Fibroblast of skin of left quadriceps (primary cell): ENCODE measurements at regions not wholly inside any gene's neighbourhood (a gene's known extent, or its start where the extent isn't known, plus 50 kb on each side); places are given as distances from the start of the nearest gene placed in this dataset.

ENCODE experiments used
- DNase-seq, 2 experiments: peaks; one replicate each; pipeline ENCODE4 v3.0.0-alpha.2; 2013; ENCODE audit warnings: low read depth in 2 of 2

DNA sequence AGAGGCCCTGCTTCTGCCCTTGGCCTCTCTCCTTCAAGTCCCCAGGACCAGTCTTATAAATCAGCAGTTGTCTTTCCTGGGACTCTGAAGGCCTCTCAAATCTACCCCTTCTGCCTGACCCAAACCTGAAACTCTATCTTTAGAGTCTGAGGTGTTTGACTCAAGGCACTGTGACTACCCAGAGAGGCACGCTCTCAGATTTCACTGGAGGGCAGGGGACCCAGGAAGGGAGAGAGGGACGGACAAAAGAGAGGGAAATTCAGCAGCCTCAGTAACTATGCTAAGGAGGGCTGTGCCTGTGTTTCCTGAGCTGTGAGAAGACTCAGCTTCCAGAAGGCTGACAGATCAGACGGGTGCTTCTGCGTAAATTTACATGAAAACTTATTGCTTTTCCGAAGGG lies 217.8 kb downstream of the HAUS1 start:
- no peak for DNase-seq

DNA sequence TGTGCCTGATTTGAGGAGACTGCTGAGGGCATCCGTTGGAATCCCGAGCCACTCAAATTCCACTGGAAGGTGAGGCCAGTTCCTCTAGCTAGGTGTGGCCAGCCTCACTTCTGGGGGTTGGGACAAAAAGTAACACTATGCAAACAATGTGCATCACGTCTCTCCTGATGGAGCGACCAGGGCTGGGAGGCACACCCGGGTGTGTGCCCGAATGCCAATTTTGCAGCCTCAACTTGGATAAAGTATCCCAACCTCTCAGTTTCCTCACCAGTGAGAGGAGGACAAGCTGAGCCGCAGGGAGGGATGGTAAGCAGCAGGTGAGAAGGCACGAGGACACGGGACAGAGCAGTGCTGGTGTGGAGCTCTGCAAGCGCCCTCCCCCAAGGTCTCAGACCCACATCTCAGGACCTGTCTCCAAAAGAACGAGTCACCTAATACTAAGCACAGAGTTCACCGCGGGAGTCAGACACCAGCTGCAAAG lies 218.3 kb downstream of the HAUS1 start:
- DNase-seq, result no peak

DNA sequence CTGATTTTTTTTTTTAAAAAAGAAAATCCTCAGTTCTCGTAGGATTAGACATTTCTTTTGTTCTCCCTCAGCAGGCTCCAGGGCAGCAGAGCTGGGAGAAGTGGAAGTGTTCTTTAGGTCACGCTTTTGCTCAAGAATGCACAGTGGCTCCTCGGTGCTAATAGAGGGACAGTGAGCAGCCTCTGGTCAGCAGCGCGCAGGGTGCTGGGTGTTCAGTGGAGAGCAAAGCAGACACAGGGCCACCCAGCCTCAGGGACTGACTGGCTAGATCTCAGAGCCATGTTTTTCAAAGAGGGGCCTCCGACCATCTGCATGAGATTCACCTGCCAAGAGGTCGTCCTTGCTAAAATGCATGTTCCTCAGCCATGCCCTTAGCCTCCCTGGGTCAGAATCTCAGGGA lies 218.8 kb downstream of the HAUS1 start:
- DNase-seq, result no peak

DNA sequence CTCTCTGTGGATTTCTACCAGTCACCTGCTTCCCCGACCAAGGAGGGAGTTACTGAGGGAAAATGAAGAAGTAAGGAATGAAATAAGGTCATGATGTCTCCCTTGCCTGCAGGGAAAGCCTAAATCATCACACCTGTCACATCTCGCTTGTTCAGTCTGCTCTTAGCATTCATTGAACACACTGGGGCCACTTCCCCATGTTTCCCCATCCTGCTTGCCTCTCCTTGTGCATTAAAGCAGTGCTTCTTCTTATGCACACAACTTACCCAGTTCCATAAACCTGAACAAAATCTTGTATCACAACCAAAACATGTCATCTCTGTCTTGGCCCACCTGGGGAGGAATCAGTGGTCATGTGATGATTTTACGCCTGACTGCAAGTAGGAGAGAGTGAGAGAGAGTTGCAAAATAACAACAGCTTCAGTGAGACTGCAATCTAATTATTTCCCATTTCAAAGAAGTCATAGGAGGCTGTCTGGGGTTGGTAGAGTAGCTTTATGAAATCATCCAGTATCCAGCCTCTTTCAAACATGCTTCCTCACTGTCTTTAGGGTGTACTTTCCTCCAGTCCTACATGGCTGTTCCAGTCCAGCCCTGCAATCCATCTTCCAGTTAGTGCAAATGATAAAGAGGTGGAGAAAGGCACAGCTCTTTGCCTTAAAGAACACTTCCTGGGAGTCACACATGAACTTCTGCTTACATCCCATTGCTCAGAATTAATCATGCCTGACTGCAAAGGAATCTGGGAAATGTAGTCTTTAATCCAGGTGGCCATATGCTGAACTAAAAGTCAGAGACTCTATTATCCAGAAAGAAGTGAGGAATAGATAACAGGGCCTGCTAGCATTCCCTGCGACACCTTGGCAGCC lies 220.1 kb downstream of the HAUS1 start:
- peak; percentile 25 to 28 for DNase-seq

DNA sequence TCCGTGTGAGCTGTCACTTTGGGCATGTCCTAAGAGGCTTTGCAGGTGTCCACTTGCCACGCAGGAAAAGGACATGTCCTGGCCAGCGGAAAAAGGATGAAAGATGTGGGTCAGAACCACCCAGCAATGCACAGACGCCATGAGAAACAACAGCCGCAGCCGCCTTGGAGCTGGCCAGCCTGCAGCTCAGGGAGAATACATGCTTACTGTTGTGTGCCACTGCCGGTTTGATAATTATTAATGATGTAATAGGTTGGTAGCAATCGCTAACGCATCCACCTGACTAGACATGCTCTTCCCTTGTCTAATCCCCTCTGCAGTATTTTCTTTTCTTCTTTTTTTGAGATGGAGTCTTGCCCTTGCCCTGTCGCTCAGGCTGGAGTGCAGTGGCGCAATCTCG lies 221.7 kb downstream of the HAUS1 start:
- no peak for DNase-seq

DNA sequence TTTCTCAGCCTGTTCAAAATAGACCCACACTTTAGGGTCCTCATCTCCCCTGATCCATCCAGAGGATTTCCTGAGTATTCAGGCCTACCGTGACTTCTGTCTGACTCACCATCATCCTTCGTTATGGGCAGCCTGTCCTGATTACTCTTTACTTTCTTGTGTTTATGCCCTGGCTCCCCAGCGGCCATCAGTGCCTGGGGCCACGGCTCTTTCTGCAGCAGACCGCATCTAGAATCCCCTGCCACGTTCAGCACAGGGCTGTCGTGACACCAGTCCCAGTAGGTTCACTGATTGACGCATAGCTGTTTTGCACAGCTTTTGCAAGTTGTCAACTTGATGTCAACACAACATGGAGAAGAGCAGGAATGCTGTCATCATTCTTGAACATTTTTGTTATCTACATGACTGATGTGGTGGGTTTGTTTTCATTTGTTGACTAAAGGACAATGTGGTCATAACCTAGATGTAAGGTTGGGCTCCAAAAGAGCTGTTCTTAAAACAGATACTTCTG lies 225.6 kb downstream of the HAUS1 start:
- no peak for DNase-seq

DNA sequence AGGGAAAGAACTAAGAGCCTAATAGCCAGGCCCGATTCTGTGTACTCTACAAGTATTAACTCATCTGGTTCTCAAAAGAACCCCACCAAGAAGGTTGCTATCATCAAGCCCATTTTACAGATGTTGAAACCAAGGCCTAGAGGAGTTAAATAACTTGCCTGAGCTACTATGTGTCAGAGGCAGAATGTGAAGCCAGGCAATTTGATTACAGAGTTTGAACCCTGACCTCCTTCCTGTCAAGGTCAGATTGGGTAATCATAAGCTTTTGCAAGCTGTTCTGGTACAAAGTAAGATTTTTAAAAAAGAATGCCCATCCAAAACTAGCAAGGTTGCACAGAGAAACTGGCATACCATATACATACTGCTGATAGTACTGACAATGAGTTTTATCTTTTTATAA lies 227.1 kb downstream of the HAUS1 start:
- DNase-seq, result no peak

DNA sequence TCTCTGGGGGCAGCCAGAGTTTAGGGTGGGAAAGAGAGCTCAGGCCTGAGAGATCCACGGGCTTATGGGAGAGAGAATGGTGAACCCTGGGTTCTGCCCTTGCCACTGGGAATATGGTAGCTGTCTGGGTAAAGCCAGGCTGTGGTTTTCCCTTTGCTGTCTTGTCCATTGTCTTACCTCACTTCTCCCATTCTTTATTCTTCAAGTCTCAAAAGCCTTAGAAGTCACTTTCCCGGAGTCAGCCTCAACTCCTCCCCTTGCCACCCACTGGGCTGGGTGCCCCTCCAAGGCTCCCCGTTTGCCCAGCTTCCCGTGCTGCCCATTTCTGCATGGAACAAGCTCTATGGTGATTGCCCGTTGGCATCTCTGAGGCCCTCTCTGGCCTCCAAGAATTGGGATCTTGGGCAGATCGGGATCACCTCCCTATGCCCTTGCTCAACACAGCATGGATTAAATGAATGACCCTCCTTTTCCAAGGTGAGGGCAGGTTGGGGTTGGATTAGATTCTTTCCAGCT lies 228.2 kb downstream of the HAUS1 start:
- no peak for DNase-seq

DNA sequence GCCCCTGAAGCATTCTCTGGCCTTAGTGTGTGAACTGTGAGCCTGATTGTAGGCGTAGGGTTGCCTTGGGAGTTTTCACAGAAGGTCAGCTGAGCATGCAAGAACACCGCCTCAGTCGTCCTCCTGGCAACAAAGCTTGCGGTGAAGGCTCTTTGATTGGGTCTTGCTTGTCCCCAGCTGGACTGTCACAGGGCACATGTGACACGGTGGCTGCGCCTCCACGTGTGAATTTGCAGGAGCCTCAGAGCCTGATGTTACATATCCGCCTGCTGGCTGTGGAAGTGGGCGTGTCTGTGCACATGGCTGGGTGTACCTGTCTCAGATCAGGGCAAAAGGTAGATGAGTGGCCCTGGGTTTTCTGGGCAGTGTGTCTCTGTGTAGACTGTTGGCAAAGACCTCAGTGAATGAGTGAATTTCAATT lies 228.7 kb downstream of the HAUS1 start:
- no peak for DNase-seq

DNA sequence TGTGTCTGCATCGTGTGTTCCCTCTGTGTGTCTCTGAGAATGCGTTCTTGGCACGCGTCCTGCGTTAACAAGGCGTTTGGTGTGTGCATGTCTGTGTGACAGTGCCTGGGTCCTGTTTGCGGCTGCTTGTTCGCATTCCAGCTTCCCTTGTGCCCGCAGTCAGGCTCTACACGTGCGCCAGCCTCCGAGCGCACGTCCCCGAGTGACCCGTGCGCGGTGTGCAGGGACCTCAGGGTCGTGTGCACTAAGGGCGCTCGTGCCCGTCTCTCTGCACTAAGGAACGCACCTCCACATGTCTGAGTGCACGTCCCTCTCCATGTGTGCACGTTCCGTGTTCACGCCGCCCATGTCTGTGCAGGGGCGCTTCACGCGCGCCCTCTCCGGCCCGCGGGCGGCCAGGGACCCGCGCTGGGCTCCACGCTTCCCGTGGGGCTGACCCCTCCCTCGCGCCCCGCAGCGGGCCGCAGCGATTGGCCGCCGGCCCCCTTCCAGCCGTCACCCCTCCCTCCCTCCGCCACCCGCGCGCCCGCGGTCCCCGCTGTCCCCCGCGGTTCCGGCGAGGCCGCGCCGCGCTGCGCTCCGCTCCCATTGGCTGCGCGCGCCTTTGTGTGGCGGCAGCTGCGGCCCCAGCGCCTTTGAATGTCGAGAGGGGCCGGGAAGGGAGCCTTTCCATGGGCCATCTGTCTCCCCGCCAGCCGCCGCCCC lies 229.4 kb downstream of the HAUS1 start:
- DNase-seq, result no peak

DNA sequence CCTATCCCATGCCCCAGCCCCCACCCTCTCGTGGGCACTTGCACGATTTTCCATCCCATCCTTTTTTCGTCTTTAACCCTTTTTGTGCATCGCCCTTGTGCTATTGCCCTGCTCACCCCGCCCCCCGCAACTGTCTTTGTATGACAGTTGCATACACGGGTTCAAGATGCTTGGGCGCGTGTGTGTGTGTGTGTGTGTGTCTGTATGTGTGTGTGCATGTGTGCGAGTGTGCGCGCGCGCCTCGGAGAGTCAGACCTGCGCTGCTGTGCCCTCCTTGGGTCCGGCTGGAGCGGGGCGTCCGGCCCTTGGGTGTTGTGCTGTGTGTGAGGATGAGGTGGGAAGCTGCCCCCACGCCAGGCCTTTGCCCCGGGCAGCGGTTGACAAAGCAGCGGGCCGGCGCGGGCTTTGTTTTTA lies 230.7 kb downstream of the HAUS1 start:
- no peak for DNase-seq

DNA sequence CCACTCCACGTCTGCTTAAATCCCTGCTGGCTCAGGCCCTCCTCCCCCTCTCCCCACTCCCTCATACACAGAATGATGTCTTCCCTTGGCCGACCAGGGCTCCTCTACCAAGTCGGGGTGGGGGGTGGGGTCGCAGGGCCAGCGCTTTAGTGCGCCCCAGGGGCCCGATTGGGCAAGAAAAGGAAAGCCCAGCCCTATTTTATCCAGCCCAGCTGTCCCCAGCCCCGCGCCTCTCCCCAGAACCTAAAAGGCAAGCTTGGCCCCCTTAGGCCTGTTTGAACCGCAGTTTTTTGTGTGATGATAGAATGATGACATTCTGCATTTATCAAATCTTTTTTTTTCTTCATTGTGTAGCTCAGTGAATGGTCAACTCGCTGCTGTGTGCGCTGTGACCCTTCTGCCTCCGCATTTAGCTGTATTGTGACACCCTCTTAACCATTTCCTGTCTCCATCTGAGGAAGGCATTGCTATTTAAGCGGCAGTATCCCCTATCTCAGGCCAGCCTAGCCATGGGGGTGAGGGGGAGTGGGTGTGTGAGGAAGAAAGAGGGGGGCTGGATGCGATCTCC lies 231.4 kb downstream of the HAUS1 start:
- DNase-seq, result no peak

DNA sequence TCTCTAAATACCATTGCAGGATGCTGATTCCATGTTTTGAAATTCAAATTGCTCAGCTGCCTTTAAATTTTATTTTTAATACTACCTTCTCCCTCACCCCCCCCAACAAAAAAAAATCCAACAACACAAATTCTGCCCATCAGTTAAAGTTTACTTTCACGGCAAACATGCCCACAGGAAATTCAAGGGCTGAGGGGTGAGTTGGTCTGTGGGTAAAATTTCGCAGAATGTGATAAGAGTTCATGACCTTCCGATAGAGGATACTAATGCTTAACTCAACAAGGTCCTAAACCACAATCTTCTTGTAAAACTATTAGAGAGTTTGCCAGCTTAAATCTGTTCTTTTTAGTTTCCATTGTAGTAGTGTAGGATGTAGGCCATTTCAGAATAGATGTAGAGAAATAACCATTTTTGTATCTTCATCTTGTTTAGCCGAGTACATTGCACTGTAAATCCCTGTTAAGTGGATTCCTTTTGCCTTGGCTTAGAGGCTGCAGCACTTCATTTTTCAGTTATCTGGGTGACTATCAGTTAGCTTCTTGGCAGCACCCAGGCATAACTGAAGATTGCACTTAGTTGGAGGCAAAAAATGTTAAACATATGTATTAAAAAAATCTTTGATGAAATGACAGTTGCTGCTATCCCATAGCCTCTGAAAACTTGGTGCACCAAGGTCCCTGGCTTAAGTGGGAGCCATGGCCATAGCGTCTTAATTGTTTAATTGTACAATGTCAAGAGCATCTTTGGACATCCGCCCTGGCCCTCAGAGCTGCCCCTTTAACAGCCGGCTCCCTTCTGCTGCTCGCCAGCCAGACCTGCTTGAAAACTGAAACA lies 232.3 kb downstream of the HAUS1 start:
- no peak for DNase-seq

DNA sequence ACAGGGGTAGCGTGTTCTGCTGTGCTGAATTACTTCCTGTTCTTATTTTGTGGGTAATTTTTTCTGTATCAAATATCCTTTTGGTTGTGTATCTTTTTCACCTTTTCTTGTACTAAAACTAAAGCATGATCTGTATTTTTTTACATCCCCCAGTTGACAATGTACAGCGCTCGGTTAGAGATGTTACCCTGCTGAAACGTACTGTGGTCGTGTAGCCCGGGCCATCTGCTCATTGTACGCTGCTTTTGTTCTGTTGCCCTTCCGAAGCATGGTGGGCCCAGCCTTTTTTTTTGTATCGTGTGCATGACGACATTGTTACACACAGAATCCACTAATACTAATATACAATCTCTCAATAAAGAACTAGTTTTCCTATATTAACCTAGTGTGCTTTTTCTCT lies 233.1 kb downstream of the HAUS1 start:
- no peak for DNase-seq

DNA sequence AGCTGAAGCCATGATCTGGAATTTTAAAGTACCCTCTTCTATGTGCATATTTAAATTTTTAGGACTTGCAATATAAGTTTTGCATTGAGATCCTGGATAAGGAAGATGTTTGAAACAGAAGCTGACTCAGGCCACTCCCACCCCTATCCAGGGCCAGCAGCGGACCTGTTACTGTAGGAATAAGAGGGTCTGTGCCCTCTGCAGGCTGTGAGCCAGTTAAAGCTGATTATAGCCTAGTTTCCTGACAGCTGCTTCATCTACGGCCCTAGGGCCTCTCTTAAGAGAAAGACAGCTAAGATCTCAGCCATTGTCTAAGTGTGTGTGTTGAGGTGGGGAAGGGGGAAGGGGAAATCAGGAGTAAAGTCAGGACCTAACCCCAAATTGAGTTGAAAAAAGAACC lies 234.0 kb downstream of the HAUS1 start:
- no peak for DNase-seq

DNA sequence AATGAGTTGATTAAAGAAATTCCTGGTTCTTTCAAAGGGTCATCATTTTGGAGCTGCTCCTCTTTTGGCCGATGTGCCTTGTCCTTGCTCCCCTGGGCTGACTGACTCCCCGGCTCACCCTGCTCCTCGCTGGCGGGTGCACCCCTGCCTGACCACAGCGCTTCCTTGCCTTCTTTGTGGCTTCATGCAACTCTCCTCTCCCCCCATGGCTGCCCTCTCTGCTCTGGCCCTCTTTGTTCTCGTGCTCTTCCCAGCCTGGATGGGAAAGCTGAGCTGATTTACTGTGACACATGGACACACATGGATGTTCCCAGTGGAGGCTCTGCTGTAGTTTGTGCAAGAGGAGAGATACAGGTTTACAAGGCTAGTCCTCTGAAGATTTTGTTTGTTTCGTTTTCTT lies 234.6 kb downstream of the HAUS1 start:
- no peak for DNase-seq

DNA sequence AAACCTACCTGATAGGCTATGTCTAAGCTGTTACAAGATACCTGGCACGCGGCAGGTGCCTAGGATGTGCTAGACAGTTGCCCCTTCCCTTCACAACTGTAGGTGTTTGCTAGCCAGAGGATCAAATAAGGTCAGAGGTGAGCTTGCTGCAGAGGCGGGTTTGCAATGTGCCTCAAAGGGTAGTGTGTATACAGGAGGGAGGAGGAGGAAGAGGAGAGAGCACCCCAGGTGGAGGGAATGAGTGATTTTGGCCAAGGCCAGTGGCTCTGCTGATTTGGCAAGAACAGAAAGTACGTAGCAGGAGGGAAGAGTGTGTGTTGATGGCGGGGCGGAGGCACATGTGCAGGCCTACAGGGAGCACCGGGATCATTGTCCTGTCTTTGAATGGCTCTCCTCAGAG lies 236.5 kb downstream of the HAUS1 start:
- no peak for DNase-seq

DNA sequence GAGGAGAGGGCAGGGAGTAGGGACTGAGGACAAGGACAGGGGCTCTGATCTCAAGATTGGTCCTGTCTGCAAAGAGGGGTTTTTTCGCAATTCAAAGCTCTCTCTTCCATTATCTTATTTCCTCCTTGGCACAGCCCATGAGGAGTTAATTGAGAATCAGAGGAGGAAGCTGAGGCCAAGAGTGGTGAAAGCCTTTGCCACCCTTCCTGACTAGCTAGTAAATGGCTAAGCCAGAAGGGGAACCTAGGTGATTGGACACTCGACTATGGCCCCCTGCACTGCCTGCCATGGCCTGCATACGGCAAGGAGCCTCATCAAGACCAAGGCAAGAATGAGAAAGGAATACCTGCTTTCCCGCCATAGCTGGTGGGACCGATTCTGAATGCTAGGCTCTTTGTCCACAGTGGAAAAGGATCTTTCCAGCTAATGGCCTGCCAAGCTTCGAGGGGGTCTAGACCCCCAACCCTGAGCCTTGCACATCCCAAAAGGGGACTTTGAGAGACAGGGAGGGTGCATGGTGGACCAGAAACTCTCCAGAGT lies 237.9 kb downstream of the HAUS1 start:
- no peak for DNase-seq

DNA sequence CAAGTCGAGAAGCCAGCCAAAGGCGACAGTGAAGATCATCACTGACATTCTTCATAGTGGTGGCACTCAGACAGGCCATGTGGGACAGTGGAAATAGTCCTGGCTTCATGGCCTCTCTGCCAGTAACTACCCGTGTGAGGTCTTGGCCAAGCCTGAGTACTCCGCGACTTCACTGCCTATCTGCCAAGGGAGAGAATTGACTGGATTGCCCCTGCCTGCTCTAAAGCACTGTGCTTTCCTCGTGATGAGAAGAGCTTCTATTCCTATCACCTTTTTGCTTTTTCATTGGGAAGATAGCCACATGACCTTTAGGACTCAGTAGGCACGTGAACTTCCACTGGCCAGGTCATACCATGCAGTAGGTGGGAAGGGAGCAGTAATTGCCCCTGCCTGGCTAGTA lies 239.3 kb downstream of the HAUS1 start:
- DNase-seq, result no peak

DNA sequence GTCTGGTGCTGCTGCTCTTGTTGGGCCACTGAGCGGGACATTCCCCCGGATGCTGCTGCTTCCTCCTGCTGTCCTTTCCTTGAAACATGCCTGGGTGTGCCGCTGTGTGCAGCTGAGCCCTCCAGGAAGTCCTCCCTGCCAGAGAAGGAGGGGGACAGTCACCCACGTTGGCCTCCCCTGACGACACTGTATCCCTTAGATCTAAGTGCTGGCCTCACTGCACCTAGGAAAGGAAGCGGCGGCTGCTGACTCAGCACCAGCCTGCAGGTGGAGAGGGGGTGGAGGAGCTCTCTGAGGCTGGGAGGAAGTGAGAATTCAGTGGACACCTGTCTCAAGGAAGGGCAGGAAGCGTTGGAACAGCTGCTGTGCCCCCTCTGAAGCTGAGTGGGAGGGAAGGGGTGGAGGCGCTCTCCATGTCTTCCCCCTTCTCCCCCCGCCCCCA lies 239.8 kb downstream of the HAUS1 start:
- DNase-seq, result no peak
